H9 (cell line): ENCODE measurements at regions not wholly inside any gene's neighbourhood (a gene's known extent, or its start where the extent isn't known, plus 50 kb on each side); places are given as distances from the start of the nearest gene placed in this dataset.

Experiments
- DNase-seq: peaks from one replicate; pipeline ENCODE4 v3.0.0-alpha.2; 2017
- H2AFZ ChIP-seq: one replicate; pipeline ENCODE4 v1.6.1; 2013; ENCODE audit warnings: mild to moderate bottlenecking, low read length, control low read depth, moderate library complexity
- H2AK5ac ChIP-seq: 2 replicates; pipeline ENCODE4 v1.6.1; 2013; ENCODE audit warnings: low read length, control low read depth, mixed read lengths; ENCODE audit not compliant: insufficient read length
- H2BK120ac ChIP-seq: one replicate; pipeline ENCODE4 v1.6.1; 2013; ENCODE audit warnings: low read depth, mild to moderate bottlenecking, low read length, control low read depth, inconsistent platforms; ENCODE audit not compliant: poor library complexity, severe bottlenecking
- H2BK12ac ChIP-seq: 2 replicates; pipeline ENCODE4 v1.6.1; 2013; ENCODE audit warnings: low read length, control low read depth, mixed read lengths, low read depth; ENCODE audit not compliant: insufficient read length
- H2BK15ac ChIP-seq: 2 replicates; pipeline ENCODE4 v1.6.1; 2013; ENCODE audit warnings: low read depth, low read length, control low read depth
- H2BK20ac ChIP-seq: one replicate; pipeline ENCODE4 v1.6.1; 2013; ENCODE audit warnings: low read depth, mild to moderate bottlenecking, low read length, control low read depth, inconsistent platforms; ENCODE audit not compliant: poor library complexity, severe bottlenecking
- H2BK5ac ChIP-seq: 2 replicates; pipeline ENCODE4 v1.6.1; 2013; ENCODE audit warnings: low read length, control low read depth, mixed read lengths; ENCODE audit not compliant: insufficient read length
- H3K14ac ChIP-seq: 2 replicates; pipeline ENCODE4 v1.6.1; 2013; ENCODE audit warnings: low read length, control low read depth; ENCODE audit not compliant: insufficient read depth
- H3K18ac ChIP-seq: 2 replicates; pipeline ENCODE4 v1.6.1; 2013; ENCODE audit warnings: low read depth, mild to moderate bottlenecking, mixed read lengths, low read length, control low read depth; ENCODE audit not compliant: insufficient read length
- H3K23ac ChIP-seq: 2 replicates; pipeline ENCODE4 v1.6.1; 2013; ENCODE audit warnings: low read length, control low read depth, mixed read lengths, low read depth; ENCODE audit not compliant: insufficient read length
- H3K23me2 ChIP-seq: 2 replicates; pipeline ENCODE4 v1.6.1; 2013; ENCODE audit warnings: low read depth, mild to moderate bottlenecking, mixed read lengths, low read length, control low read depth; ENCODE audit not compliant: insufficient read length, poor library complexity, severe bottlenecking
- H3K27ac ChIP-seq: 2 replicates; pipeline ENCODE4 v1.5.1; 2013; ENCODE audit warnings: low read length, control low read depth, mixed read lengths, low read depth; ENCODE audit not compliant: insufficient read length
- H3K27me3 ChIP-seq: 2 replicates; pipeline ENCODE4 v1.6.1; 2013; ENCODE audit warnings: low read length, control low read depth, inconsistent platforms; ENCODE audit not compliant: insufficient read depth
- H3K4ac ChIP-seq: 2 replicates; pipeline ENCODE4 v1.6.1; 2013; ENCODE audit warnings: low read depth, mild to moderate bottlenecking, control low read depth, inconsistent platforms, low read length, moderate library complexity
- H3K4me1 ChIP-seq: 2 replicates; pipeline ENCODE4 v1.6.1; 2013; ENCODE audit warnings: low read length, control low read depth, inconsistent platforms; ENCODE audit not compliant: insufficient read depth
- H3K4me2 ChIP-seq: 2 replicates; pipeline ENCODE4 v1.6.1; 2013; ENCODE audit warnings: low read length, control low read depth, mixed read lengths; ENCODE audit not compliant: insufficient read length, insufficient read depth
- H3K56ac ChIP-seq: 2 replicates; pipeline ENCODE4 v1.6.1; 2013; ENCODE audit warnings: low read depth, mild to moderate bottlenecking, mixed read lengths, low read length, control low read depth; ENCODE audit not compliant: insufficient read length
- H3K79me1 ChIP-seq: 2 replicates; pipeline ENCODE4 v1.6.1; 2013; ENCODE audit warnings: low read depth, mild to moderate bottlenecking, moderate library complexity, low read length, control low read depth, inconsistent platforms; ENCODE audit not compliant: insufficient read depth, poor library complexity, severe bottlenecking
- H3K79me2 ChIP-seq: 2 replicates; pipeline ENCODE4 v1.6.1; 2013; ENCODE audit warnings: low read length, control low read depth, inconsistent platforms; ENCODE audit not compliant: insufficient read depth
- H3K9ac ChIP-seq: 2 replicates; pipeline ENCODE4 v1.6.1; 2013; ENCODE audit warnings: low read length, control low read depth, mixed read lengths; ENCODE audit not compliant: insufficient read length; ENCODE audit errors: extremely low read depth
- H3K9me3 ChIP-seq: one replicate; pipeline ENCODE4 v1.6.1; 2013; ENCODE audit warnings: low read depth, low read length, inconsistent platforms; ENCODE audit not compliant: control insufficient read depth
- H3T11ph ChIP-seq: one replicate; pipeline ENCODE4 v1.6.1; 2013; ENCODE audit warnings: mild to moderate bottlenecking, low read length, control low read depth, inconsistent platforms
- H4K20me1 ChIP-seq: one replicate; pipeline ENCODE4 v1.6.1; 2013; ENCODE audit not compliant: control insufficient read depth, insufficient read length, insufficient read depth
- H4K5ac ChIP-seq: 2 replicates; pipeline ENCODE4 v1.6.1; 2013; ENCODE audit warnings: low read depth, mild to moderate bottlenecking, mixed read lengths, low read length, control low read depth; ENCODE audit not compliant: insufficient read length
- H4K8ac ChIP-seq: replicated peaks from 2 replicates; pipeline ENCODE4 v1.6.1; 2013; ENCODE audit warnings: low read length, control low read depth, mixed read lengths, low read depth; ENCODE audit not compliant: insufficient read length
- H4K91ac ChIP-seq: 2 replicates; pipeline ENCODE4 v1.6.1; 2013; ENCODE audit warnings: low read depth, mild to moderate bottlenecking, moderate library complexity, mixed read lengths, low read length, control low read depth; ENCODE audit not compliant: insufficient read length
- H3K27ac Mint-ChIP-seq, 3 experiments: 2 replicates in 2 of 3; 3 replicates in 1 of 3; pipeline ENCODE4 v1.8.0; 2020 to 2021; ENCODE audit warnings: mixed read lengths in 3 of 3, mild to moderate bottlenecking in 1 of 3, moderate library complexity in 1 of 3
- H3K27me3 Mint-ChIP-seq: 2 replicates; pipeline ENCODE4 v1.8.0; 2021; ENCODE audit warnings: low read depth, mild to moderate bottlenecking, moderate library complexity, mixed read lengths
- H3K36me3 Mint-ChIP-seq, 3 experiments: 2 replicates in 2 of 3; 3 replicates in 1 of 3; pipeline ENCODE4 v1.8.0; 2020 to 2021; ENCODE audit warnings: low read depth in 3 of 3, mixed read lengths in 3 of 3; ENCODE audit not compliant: insufficient read depth in 1 of 3
- H3K4me1 Mint-ChIP-seq, 2 experiments: 2 replicates each; pipeline ENCODE4 v1.8.0; 2020; ENCODE audit warnings: mixed read lengths in 2 of 2
- H3K4me3 Mint-ChIP-seq, 2 experiments: 2 replicates in 1 of 2; 3 replicates in 1 of 2; pipeline ENCODE4 v1.8.0; 2020 to 2021; ENCODE audit warnings: mild to moderate bottlenecking in 2 of 2, mixed read lengths in 2 of 2, moderate library complexity in 1 of 2
- H3K9me3 Mint-ChIP-seq, 2 experiments: 2 replicates in 1 of 2; 3 replicates in 1 of 2; pipeline ENCODE4 v1.8.0; 2020; ENCODE audit warnings: mild to moderate bottlenecking in 2 of 2, mixed read lengths in 2 of 2, moderate library complexity in 1 of 2
- WGBS: extraction: QIAGEN DNeasy Blood & Tissue Kit; methylation state at CpG from one replicate; pipeline ENCODE4 v1.1.7; 2013; ENCODE audit warnings: missing lambda C conversion rate, low lambda C conversion rate, mixed read lengths; ENCODE audit not compliant: insufficient read length; ENCODE audit errors: extremely low coverage; 5-methylcytosine and 5-hydroxymethylcytosine counted together
- TF ChIP-seq, protein P1 (sequence below): fragments of 200-600 bp; sonication (generic); conservative IDR thresholded peaks from 3 replicates; pipeline ENCODE4 v1.8.0; 2021; ENCODE audit warnings: antibody characterized with exemption, mild to moderate bottlenecking

DNA sequence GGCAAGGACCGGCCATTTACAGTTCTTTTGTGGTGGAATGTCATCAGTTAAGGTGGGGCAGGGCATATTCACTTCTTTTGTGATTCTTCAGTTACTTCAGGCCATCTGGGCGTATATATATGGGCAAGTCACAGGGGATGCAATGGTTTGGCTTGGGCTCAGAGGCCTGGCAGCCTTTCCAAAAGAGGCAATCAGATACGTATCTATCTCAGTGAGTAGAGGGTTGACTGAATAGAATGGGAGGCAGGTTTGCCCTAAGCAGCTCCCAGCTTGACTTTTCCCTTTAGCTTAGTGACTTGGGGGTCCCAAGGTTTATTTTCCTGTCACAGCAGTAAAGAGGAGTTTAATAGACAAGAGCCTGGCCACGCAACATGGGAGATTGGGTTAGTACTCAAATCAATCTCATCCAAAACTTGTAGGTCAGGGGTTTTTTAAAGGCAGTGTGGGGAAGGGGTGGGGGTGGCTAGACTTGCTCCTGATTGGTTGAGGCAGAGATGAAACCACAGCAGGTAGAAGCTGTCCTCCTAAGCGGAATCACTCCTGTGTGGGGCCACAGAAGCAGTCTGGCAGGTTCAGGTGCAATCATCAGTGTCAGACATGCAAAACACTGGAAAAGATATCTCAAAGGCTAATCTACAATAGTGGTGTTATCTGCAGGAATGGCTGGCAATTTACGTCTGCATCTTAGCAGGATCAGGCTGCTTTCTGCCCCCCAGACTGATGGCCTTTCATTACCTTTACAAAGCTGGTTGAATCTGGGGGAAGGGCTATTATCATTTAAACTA lies 112.9 kb downstream of the TLR5 start:
- Mint-ChIP-seq H3K4me3 (peak overlapping the region; percentile 92 to 98), H3K9me3 (peaks cover 0 to 4% of the 10 kb centered on the region in 2 experiments; a peak in 2 of 5 replicates), H3K4me1 (peaks cover 61 to 70% of the 10 kb centered on the region in 2 experiments), H3K27me3 (no peaks in the 10 kb centered on the region), H3K36me3 (peaks cover 2 to 27% (median 20%) of the 10 kb centered on the region in 3 experiments; a peak in 6 of 7 replicates), H3K27ac (peak overlapping the region; percentile 99 to 100 (median 99))
- H4K5ac ChIP-seq, result no peak overlapping the region
- no peak overlapping the region for H3T11ph ChIP-seq
- H4K8ac ChIP-seq, result no peak overlapping the region
- no peak overlapping the region for H2BK5ac ChIP-seq
- peak overlapping the region; percentile 66 for H3K9ac ChIP-seq
- no peak overlapping the region for H4K91ac ChIP-seq
- no peak overlapping the region for H3K23ac ChIP-seq
- H2BK15ac ChIP-seq, result no peak overlapping the region
- TF ChIP-seq, protein P1, sequence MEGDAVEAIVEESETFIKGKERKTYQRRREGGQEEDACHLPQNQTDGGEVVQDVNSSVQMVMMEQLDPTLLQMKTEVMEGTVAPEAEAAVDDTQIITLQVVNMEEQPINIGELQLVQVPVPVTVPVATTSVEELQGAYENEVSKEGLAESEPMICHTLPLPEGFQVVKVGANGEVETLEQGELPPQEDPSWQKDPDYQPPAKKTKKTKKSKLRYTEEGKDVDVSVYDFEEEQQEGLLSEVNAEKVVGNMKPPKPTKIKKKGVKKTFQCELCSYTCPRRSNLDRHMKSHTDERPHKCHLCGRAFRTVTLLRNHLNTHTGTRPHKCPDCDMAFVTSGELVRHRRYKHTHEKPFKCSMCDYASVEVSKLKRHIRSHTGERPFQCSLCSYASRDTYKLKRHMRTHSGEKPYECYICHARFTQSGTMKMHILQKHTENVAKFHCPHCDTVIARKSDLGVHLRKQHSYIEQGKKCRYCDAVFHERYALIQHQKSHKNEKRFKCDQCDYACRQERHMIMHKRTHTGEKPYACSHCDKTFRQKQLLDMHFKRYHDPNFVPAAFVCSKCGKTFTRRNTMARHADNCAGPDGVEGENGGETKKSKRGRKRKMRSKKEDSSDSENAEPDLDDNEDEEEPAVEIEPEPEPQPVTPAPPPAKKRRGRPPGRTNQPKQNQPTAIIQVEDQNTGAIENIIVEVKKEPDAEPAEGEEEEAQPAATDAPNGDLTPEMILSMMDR, result no peak
- H3K9me3 ChIP-seq, result no peaks in the 10 kb centered on the region
- no peak overlapping the region for H2BK120ac ChIP-seq
- H3K4me1 ChIP-seq, result peaks cover 16% of the 10 kb centered on the region
- peak overlapping the region; percentile 93 for H3K27ac ChIP-seq
- no peak overlapping the region for H2BK12ac ChIP-seq
- no peak overlapping the region for H2BK20ac ChIP-seq
- peaks cover 5% of the 10 kb centered on the region; the same call in 1 of the 2 replicates for H3K79me2 ChIP-seq
- H3K79me1 ChIP-seq, result peaks cover 3% of the 10 kb centered on the region
- no peaks in the 10 kb centered on the region for H4K20me1 ChIP-seq
- no peak overlapping the region for H2AK5ac ChIP-seq
- H3K27me3 ChIP-seq, result no peaks in the 10 kb centered on the region
- H3K23me2 ChIP-seq, result peaks cover 8% of the 10 kb centered on the region
- peak overlapping the region; percentile 85 for H3K4me2 ChIP-seq
- no peak overlapping the region for H2AFZ ChIP-seq
- no peak overlapping the region for H3K14ac ChIP-seq
- no peak overlapping the region for H3K56ac ChIP-seq
- no CpG with 5 or more reads among the region's 6 CpGs for WGBS
- H3K18ac ChIP-seq, result peak overlapping the region; percentile 30
- H3K4ac ChIP-seq, result no peak overlapping the region
- peak; percentile 84 for DNase-seq
